ENCODE measurements at regions not wholly inside any gene's neighbourhood (a gene's known extent, or its start where the extent isn't known, plus 50 kb on each side); places are given as distances from the start of the nearest gene placed in this dataset.

GRCh38 chr1:217921126-217921904 is 290.2 kb downstream of the SPATA17 start:
- intact Hi-C loops (cut with DNase I): no loop called here
- DNase-seq (no peak), ATAC-seq (ENCODE audit: poor library complexity) (no peak)

- DNase-seq (no peak), ATAC-seq (ENCODE audit: poor library complexity) (no peak)
- intact Hi-C loops (cut with DNase I): no loop called here
These were observed 293.8 kb downstream of the SPATA17 start for GRCh38 chr1:217924924-217925323.

GRCh38 chr1:217929213-217929885 is 298.2 kb downstream of the SPATA17 start:
- ATAC-seq (ENCODE audit: poor library complexity) (no peak), DNase-seq (no peak)
- intact Hi-C loops (cut with DNase I): no loop called here

- DNase-seq: no peak
- intact Hi-C loops (cut with DNase I): no loop called here
- ATAC-seq (ENCODE audit: poor library complexity): no peak
These were observed 312.2 kb downstream of the SPATA17 start for GRCh38 chr1:217943361-217943760.

GRCh38 chr1:217944550-217944949 is 313.4 kb downstream of the SPATA17 start:
- DNase-seq (no peak), ATAC-seq (ENCODE audit: poor library complexity) (no peak)
- intact Hi-C loops (cut with DNase I): no loop called here

GRCh38 chr1:217946511-217946910 is 315.4 kb downstream of the SPATA17 start:
- no peak for ATAC-seq (ENCODE audit: poor library complexity)
- intact Hi-C loops (cut with DNase I): no loop called here
- no peak for DNase-seq

- intact Hi-C loops (cut with DNase I): no loop called here
- DNase-seq (no peak), ATAC-seq (ENCODE audit: poor library complexity) (no peak)
These were observed 317.6 kb downstream of the SPATA17 start for GRCh38 chr1:217948741-217949140.

GRCh38 chr1:217953330-217953729 is 322.2 kb downstream of the SPATA17 start:
- intact Hi-C loops (cut with DNase I): no loop called here

GRCh38 chr1:217953922-217954321 is 322.8 kb downstream of the SPATA17 start:
- ATAC-seq (ENCODE audit: poor library complexity): no peak
- no peak for DNase-seq
- intact Hi-C loops (cut with DNase I): no loop called here

More at GRCh38 chr1:217953330-217953729, 322.2 kb downstream of the SPATA17 start:
- DNase-seq (no peak), ATAC-seq (ENCODE audit: poor library complexity) (no peak)

GRCh38 chr1:217955723-217956122 is 324.6 kb downstream of the SPATA17 start:
- no peak for DNase-seq
- no peak for ATAC-seq (ENCODE audit: poor library complexity)
- intact Hi-C loops (cut with DNase I): no loop called here

- intact Hi-C loops (cut with DNase I): no loop called here
- no peak for DNase-seq
- no peak for ATAC-seq (ENCODE audit: poor library complexity)
These were observed 319.8 kb upstream of the RRP15 start for GRCh38 chr1:217965156-217965786.

- intact Hi-C loops (cut with DNase I): no loop called here
- no peak for DNase-seq
- ATAC-seq (ENCODE audit: poor library complexity): no peak
These were observed 317.0 kb upstream of the RRP15 start for GRCh38 chr1:217968085-217968484.

- intact Hi-C loops (cut with DNase I): no loop called here
- no peak for DNase-seq
- no peak for ATAC-seq (ENCODE audit: poor library complexity)
These were observed 315.7 kb upstream of the RRP15 start for GRCh38 chr1:217969428-217969827.

- no peak for DNase-seq
- intact Hi-C loops (cut with DNase I): no loop called here
- no peak for ATAC-seq (ENCODE audit: poor library complexity)
These were observed 307.1 kb upstream of the RRP15 start for GRCh38 chr1:217977943-217978342.

- no peak for DNase-seq
- intact Hi-C loops (cut with DNase I): no loop called here
- ATAC-seq (ENCODE audit: poor library complexity): no peak
These were observed 303.7 kb upstream of the RRP15 start for GRCh38 chr1:217981430-217981829.

- ATAC-seq (ENCODE audit: poor library complexity): no peak
- no peak for DNase-seq
- intact Hi-C loops (cut with DNase I): no loop called here
These were observed 302.6 kb upstream of the RRP15 start for GRCh38 chr1:217982331-217983050.

GRCh38 chr1:217983051-217983375 is 302.1 kb upstream of the RRP15 start:
- intact Hi-C loops (cut with DNase I): no loop called here

GRCh38 chr1:217985641-217986040 is 299.5 kb upstream of the RRP15 start:
- intact Hi-C loops (cut with DNase I): no loop called here
- ATAC-seq (ENCODE audit: poor library complexity) (no peak), DNase-seq (no peak)

More at GRCh38 chr1:217983051-217983375, 302.1 kb upstream of the RRP15 start:
- ATAC-seq (ENCODE audit: poor library complexity) (no peak), DNase-seq (no peak)

- intact Hi-C loops (cut with DNase I): no loop called here
These were observed 295.6 kb upstream of the RRP15 start for GRCh38 chr1:217989510-217989909.

More at GRCh38 chr1:217989510-217989909, 295.6 kb upstream of the RRP15 start:
- ATAC-seq (ENCODE audit: poor library complexity): no peak
- DNase-seq: no peak
